GM18511 (cell line): ENCODE measurements at regions not wholly inside any gene's neighbourhood (a gene's known extent, or its start where the extent isn't known, plus 50 kb on each side); places are given as distances from the start of the nearest gene placed in this dataset.
"Not testable (repeated sequence)": the region's sequence is repeated elsewhere in the genome, so short reads cannot be mapped to it uniquely, and the experiment has no call there.

Experiments
- ATAC-seq: cut with Tn5 transposase; IDR thresholded peaks from one replicate; pipeline ENCODE4 v1.9.1; 2021; ENCODE audit warnings: mild to moderate bottlenecking, moderate library complexity; ENCODE audit not compliant: unreplicated experiment

GRCh38 chr6:93183531-93183972 is 235.8 kb downstream of the EPHA7 start:
- ATAC-seq, result no peak

GRCh38 chr6:93182938-93183479 is 236.3 kb downstream of the EPHA7 start:
- no peak for ATAC-seq

- peak; percentile 42 for ATAC-seq
Measured at GRCh38 chr6:93177918-93178317, 241.4 kb downstream of the EPHA7 start.

GRCh38 chr6:93177438-93177837 is 241.9 kb downstream of the EPHA7 start:
- ATAC-seq, result peak; percentile 25

GRCh38 chr6:93176070-93176469 is 243.3 kb downstream of the EPHA7 start:
- peak; percentile 86 for ATAC-seq

GRCh38 chr6:93173573-93173972 is 245.8 kb downstream of the EPHA7 start:
- ATAC-seq, result not testable (repeated sequence)

- ATAC-seq, result no peak
Measured at GRCh38 chr6:93165850-93166430, 253.4 kb downstream of the EPHA7 start.

- ATAC-seq, result no peak
Measured at GRCh38 chr6:93164781-93165180, 254.6 kb downstream of the EPHA7 start.

- no peak for ATAC-seq
Measured at GRCh38 chr6:93163146-93163545, 256.2 kb downstream of the EPHA7 start.

GRCh38 chr6:93139408-93140081 is 279.8 kb downstream of the EPHA7 start:
- peak; percentile 83 for ATAC-seq

GRCh38 chr6:93136111-93136510 is 283.2 kb downstream of the EPHA7 start:
- no peak for ATAC-seq

GRCh38 chr6:93124006-93124632 is 295.2 kb downstream of the EPHA7 start:
- ATAC-seq, result no peak

- no peak for ATAC-seq
Measured at GRCh38 chr6:93123585-93123984, 295.8 kb downstream of the EPHA7 start.

- ATAC-seq, result no peak
Measured at GRCh38 chr6:93120154-93120742, 299.1 kb downstream of the EPHA7 start.

- ATAC-seq, result no peak
Measured at GRCh38 chr6:93105907-93106306, 313.5 kb downstream of the EPHA7 start.

- no peak for ATAC-seq
Measured at GRCh38 chr6:93105017-93105416, 314.3 kb downstream of the EPHA7 start.

- no peak for ATAC-seq
Measured at GRCh38 chr6:93104195-93104817, 315.1 kb downstream of the EPHA7 start.

- ATAC-seq, result no peak
Measured at GRCh38 chr6:93088621-93089501, 330.5 kb downstream of the EPHA7 start.

GRCh38 chr6:93087606-93088005 is 331.8 kb downstream of the EPHA7 start:
- no peak for ATAC-seq

GRCh38 chr6:93086351-93086750 is 333.0 kb downstream of the EPHA7 start:
- no peak for ATAC-seq
